ENCODE measurements at regions not wholly inside any gene's neighbourhood (a gene's known extent, or its start where the extent isn't known, plus 50 kb on each side); places are given as distances from the start of the nearest gene placed in this dataset.

DNA sequence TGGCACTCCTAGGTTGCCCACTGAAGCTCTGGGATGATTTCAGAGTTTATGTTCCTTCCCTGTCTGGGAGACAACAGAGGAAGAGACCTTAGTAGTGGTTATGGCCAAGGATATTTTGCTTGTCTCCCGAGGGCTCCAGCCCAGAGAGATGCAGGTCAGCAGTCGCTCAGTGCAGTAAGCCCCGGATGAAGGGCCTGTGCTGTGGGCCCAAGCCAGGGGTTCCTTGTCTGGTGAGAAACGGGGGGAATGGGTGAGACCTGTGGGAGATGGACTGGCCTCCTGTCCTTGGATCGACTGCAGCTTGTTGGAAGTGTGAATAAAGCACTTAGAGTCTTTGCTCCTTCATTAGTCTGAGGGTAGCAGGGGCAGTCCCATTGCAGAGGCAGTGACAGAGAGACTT is 260.7 kb upstream of the RIOK2 start (continued):
- TF ChIP-seq, protein P1, sequence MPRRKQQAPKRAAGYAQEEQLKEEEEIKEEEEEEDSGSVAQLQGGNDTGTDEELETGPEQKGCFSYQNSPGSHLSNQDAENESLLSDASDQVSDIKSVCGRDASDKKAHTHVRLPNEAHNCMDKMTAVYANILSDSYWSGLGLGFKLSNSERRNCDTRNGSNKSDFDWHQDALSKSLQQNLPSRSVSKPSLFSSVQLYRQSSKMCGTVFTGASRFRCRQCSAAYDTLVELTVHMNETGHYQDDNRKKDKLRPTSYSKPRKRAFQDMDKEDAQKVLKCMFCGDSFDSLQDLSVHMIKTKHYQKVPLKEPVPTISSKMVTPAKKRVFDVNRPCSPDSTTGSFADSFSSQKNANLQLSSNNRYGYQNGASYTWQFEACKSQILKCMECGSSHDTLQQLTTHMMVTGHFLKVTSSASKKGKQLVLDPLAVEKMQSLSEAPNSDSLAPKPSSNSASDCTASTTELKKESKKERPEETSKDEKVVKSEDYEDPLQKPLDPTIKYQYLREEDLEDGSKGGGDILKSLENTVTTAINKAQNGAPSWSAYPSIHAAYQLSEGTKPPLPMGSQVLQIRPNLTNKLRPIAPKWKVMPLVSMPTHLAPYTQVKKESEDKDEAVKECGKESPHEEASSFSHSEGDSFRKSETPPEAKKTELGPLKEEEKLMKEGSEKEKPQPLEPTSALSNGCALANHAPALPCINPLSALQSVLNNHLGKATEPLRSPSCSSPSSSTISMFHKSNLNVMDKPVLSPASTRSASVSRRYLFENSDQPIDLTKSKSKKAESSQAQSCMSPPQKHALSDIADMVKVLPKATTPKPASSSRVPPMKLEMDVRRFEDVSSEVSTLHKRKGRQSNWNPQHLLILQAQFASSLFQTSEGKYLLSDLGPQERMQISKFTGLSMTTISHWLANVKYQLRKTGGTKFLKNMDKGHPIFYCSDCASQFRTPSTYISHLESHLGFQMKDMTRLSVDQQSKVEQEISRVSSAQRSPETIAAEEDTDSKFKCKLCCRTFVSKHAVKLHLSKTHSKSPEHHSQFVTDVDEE (CRISPR knock-in tag; IDR thresholded peaks at IDR 0.05), result no peak
- TF ChIP-seq ZC3H10 (CRISPR knock-in tag; IDR thresholded peaks at IDR 0.05) (no peak), CSDC2 (CRISPR knock-in tag; IDR thresholded peaks at IDR 0.05) (no peak)

DNA sequence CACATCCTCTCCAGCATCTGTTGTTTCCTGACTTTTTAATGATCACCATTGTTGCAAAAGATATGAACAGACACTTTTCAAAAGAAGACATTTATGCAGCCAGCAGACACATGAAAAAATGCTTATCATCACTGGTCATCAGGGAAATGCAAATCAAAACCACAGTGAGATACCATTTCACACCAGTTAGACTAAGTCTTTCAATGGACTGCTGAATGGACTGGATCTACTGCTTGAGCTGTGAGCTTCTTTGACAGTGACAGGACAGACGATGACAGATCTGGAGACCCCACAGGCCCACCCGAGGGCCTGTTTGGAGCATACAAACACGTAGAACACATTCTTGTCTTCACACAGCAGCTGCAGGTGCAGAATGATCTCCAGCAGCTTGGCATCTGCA is 266.1 kb upstream of the RIOK2 start:
- no peak for ATAC-seq
- TF ChIP-seq OSR1 (CRISPR knock-in tag; IDR thresholded peaks at IDR 0.05), result no peak
- no peak for TF ChIP-seq ZNF8 (CRISPR knock-in tag; IDR thresholded peaks at IDR 0.05)
- no peak for TF ChIP-seq TOX (CRISPR knock-in tag; IDR thresholded peaks at IDR 0.05; ENCODE audit: borderline replicate concordance)
- no peak for TF ChIP-seq SNAI2 (CRISPR knock-in tag; IDR thresholded peaks at IDR 0.05)
- TF ChIP-seq CSDC2 (CRISPR knock-in tag; IDR thresholded peaks at IDR 0.05), result no peak
- TF ChIP-seq ZFP30 (CRISPR knock-in tag; IDR thresholded peaks at IDR 0.05), result no peak
- no peak for TF ChIP-seq ARNTL (CRISPR knock-in tag; IDR thresholded peaks at IDR 0.05; ENCODE audit: borderline replicate concordance, low read depth)
- TF ChIP-seq GLIS3 (CRISPR knock-in tag; IDR thresholded peaks at IDR 0.05), result no peak
- no peak for TF ChIP-seq ZNF565 (CRISPR knock-in tag; conservative IDR thresholded peaks at IDR 0.05; ENCODE audit: low read depth)
- TF ChIP-seq, protein P2, sequence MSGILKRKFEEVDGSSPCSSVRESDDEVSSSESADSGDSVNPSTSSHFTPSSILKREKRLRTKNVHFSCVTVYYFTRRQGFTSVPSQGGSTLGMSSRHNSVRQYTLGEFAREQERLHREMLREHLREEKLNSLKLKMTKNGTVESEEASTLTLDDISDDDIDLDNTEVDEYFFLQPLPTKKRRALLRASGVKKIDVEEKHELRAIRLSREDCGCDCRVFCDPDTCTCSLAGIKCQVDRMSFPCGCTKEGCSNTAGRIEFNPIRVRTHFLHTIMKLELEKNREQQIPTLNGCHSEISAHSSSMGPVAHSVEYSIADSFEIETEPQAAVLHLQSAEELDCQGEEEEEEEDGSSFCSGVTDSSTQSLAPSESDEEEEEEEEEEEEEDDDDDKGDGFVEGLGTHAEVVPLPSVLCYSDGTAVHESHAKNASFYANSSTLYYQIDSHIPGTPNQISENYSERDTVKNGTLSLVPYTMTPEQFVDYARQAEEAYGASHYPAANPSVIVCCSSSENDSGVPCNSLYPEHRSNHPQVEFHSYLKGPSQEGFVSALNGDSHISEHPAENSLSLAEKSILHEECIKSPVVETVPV (CRISPR knock-in tag; IDR thresholded peaks at IDR 0.05), result no peak
- no peak for TF ChIP-seq TCF4 (CRISPR knock-in tag; IDR thresholded peaks at IDR 0.05; ENCODE audit: borderline replicate concordance)
- no peak for TF ChIP-seq ZNF70 (CRISPR knock-in tag; IDR thresholded peaks at IDR 0.05)
- no peak for TF ChIP-seq PPARA (CRISPR knock-in tag; IDR thresholded peaks at IDR 0.05; ENCODE audit: borderline replicate concordance)
- TF ChIP-seq RARB (CRISPR knock-in tag; IDR thresholded peaks at IDR 0.05), result no peak

DNA sequence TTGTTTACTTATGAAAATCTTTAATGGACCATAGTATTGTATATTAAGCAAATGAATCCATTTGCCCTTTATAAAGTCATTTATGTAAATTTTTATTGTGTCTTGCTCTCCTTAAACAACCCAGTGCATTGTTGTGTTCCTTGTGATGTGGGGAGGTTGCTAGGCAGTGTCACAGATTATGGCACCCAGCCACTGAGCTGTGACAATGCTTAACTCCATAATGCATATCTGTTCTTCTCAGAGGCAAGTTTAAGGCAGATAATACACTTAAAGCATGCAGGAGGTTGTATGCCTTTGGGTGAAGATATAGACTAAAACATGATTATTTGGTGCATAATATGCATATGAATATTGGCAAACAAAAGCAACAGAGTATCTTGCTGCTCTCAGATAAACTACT is 269.6 kb upstream of the RIOK2 start:
- no peak for ATAC-seq
- TF ChIP-seq ZFP3 (CRISPR knock-in tag; IDR thresholded peaks at IDR 0.05), result no peak
- no peak for TF ChIP-seq ZNF70 (CRISPR knock-in tag; IDR thresholded peaks at IDR 0.05)
- no peak for TF ChIP-seq ZNF8 (CRISPR knock-in tag; IDR thresholded peaks at IDR 0.05)
- TF ChIP-seq, protein P2 (CRISPR knock-in tag; IDR thresholded peaks at IDR 0.05), result no peak
- no peak for TF ChIP-seq BACH2 (CRISPR knock-in tag; IDR thresholded peaks at IDR 0.05; ENCODE audit: borderline replicate concordance)
- TF ChIP-seq, protein P1 (CRISPR knock-in tag; IDR thresholded peaks at IDR 0.05), result no peak

DNA sequence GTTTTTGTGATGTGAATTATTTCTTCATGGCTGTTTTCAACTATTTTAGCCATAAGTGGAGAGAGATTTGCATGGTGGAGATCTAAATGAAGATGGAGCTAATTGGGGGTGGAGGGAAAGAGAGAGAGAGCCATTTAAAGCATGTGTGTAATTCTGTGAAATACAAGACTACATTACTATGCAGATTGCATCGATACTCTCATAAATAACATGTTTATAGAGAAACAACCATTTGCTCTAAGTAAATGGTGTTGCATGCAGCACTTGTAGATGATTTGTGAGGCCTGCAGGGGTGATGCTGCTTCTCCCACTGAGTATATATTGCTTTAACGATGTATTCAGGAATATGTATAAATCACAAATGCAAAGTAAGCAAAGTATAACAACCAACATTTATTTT is 270.2 kb upstream of the RIOK2 start:
- no peak for TF ChIP-seq CSDC2 (CRISPR knock-in tag; IDR thresholded peaks at IDR 0.05)
- no peak for ATAC-seq

DNA sequence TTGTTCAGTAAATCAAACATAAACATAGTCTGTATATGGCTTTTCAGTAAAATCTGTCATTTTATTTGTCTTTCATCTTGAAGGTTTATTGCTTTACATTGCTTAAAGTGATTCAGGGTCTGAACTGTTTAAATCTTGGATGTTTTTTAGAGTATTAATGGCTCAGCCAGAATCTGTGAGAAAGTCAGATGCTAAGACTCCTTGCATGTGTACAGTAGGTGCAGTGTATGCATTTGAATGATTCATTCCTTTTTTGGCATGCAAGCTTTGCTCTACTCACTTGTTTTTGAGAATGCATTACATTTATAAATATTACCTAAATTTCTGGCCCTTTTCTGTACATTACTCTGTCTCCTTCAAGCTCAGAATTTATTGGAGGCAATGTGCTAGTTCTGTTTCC is 271.0 kb upstream of the RIOK2 start:
- ATAC-seq, result no peak
- TF ChIP-seq CSDC2 (CRISPR knock-in tag; IDR thresholded peaks at IDR 0.05) (no peak), RARB (CRISPR knock-in tag; IDR thresholded peaks at IDR 0.05) (no peak), ZNF70 (CRISPR knock-in tag; IDR thresholded peaks at IDR 0.05) (no peak), ZFP30 (CRISPR knock-in tag; IDR thresholded peaks at IDR 0.05) (no peak)
- TF ChIP-seq, protein P1 (CRISPR knock-in tag; IDR thresholded peaks at IDR 0.05), result no peak
